ENCODE measurements at regions not wholly inside any gene's neighbourhood (a gene's known extent, or its start where the extent isn't known, plus 50 kb on each side); places are given as distances from the start of the nearest gene placed in this dataset.

- WGBS, 3 donors, result 91 to 94% (median 92%) methylated on average over 18 of the region's 18 CpGs
- intact Hi-C loops (cut with DNase I), result no loop called here
- H3K9me3 ChIP-seq, result no peaks in the 10 kb centered on the region
- no peak for TF ChIP-seq POLR2A (IDR thresholded peaks at IDR 0.05)
- TF ChIP-seq CTCF (IDR thresholded peaks at IDR 0.05), result no peak
- TF ChIP-seq EP300 (IDR thresholded peaks at IDR 0.05), result no peak
- no peaks in the 10 kb centered on the region for H3K27me3 ChIP-seq
- no peaks in the 10 kb centered on the region for H3K36me3 ChIP-seq
- no peak overlapping the region for H3K4me3 ChIP-seq
- no peak overlapping the region for H3K27ac ChIP-seq
- no peak for DNase-seq
- H3K4me1 ChIP-seq (ENCODE audit: insufficient read depth), result peaks cover 4% of the 10 kb centered on the region
These were observed 315.6 kb downstream of the SEC14L1 start for GRCh38 chr17:77456271-77456950.

DNA sequence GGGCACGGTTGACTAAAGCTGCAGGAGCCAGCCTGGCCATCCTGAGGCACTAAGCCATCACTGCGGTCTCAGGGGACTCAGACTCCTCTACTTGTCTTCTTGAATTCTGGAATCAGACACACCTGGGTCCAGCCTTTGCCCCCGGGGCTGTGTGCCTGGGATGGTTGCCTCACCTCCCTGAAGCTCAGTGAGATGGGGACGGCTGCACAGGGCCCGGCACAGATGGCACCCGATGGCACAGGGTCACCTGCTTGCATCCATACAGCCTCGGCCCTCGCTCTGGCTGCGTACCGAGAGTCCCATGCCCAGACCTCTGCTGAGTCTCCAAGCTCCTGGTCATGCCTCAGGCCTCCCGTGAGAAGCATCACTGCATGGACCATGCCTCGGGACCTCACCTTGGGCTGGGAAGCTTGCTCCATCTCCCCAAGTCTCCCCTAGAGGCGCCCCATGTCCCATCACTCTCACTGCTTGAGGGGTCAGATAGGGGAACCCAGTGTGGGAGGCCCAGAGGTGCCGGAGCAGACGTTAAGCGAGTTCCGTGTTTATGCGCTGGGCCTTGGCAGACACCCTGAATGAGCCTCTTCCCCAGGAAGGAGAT is 316.3 kb downstream of the SEC14L1 start:
- Histone ChIP-seq H3K27ac (no peak overlapping the region), H3K27me3 (no peaks in the 10 kb centered on the region), H3K9me3 (no peaks in the 10 kb centered on the region), H3K36me3 (no peaks in the 10 kb centered on the region), H3K4me3 (no peak overlapping the region), H3K4me1 (ENCODE audit: insufficient read depth) (peaks cover 4% of the 10 kb centered on the region)
- intact Hi-C loops (cut with DNase I), result no loop called here
- 85 to 89% (median 85%) methylated on average over 18 of the region's 18 CpGs for WGBS, 3 donors
- no peak for DNase-seq
- TF ChIP-seq EP300 (IDR thresholded peaks at IDR 0.05) (no peak), POLR2A (IDR thresholded peaks at IDR 0.05) (no peak), CTCF (IDR thresholded peaks at IDR 0.05) (no peak)

- TF ChIP-seq POLR2A (IDR thresholded peaks at IDR 0.05), result no peak
- no peak for TF ChIP-seq CTCF (IDR thresholded peaks at IDR 0.05)
- no peak for TF ChIP-seq EP300 (IDR thresholded peaks at IDR 0.05)
- intact Hi-C loops (cut with DNase I), result no loop called here
- Histone ChIP-seq H3K4me3 (no peak overlapping the region), H3K4me1 (ENCODE audit: insufficient read depth) (peaks cover 4% of the 10 kb centered on the region), H3K36me3 (no peaks in the 10 kb centered on the region), H3K27ac (no peak overlapping the region), H3K27me3 (no peaks in the 10 kb centered on the region), H3K9me3 (no peaks in the 10 kb centered on the region)
- no peak for DNase-seq
- WGBS, 3 donors, result 78 to 85% (median 80%) methylated on average over 14 of the region's 14 CpGs
These were observed 316.9 kb downstream of the SEC14L1 start for GRCh38 chr17:77457572-77458201.

GRCh38 chr17:77458202-77459017 is 317.6 kb downstream of the SEC14L1 start:
- DNase-seq, result no peak
- H3K27ac ChIP-seq, result no peak overlapping the region
- intact Hi-C loops (cut with DNase I), result no loop called here
- no peaks in the 10 kb centered on the region for H3K36me3 ChIP-seq
- TF ChIP-seq EP300 (IDR thresholded peaks at IDR 0.05) (no peak), CTCF (IDR thresholded peaks at IDR 0.05) (no peak), POLR2A (IDR thresholded peaks at IDR 0.05) (no peak)
- H3K27me3 ChIP-seq, result no peaks in the 10 kb centered on the region
- 76 to 85% (median 82%) methylated on average over 21 of the region's 21 CpGs for WGBS, 3 donors
- no peak overlapping the region for H3K4me3 ChIP-seq
- H3K9me3 ChIP-seq, result no peaks in the 10 kb centered on the region
- H3K4me1 ChIP-seq (ENCODE audit: insufficient read depth), result peaks cover 4% of the 10 kb centered on the region
